Astrocyte (in vitro differentiated cells and primary cell): ENCODE measurements at regions not wholly inside any gene's neighbourhood (a gene's known extent, or its start where the extent isn't known, plus 50 kb on each side); places are given as distances from the start of the nearest gene placed in this dataset.

Experiments used
- CTCF ChIP-seq: IDR thresholded peaks from 2 replicates; pipeline ENCODE4 v1.5.1; 2011; ENCODE audit warnings: low read depth, mild to moderate bottlenecking, inconsistent platforms, low read length, moderate library complexity; ENCODE audit not compliant: insufficient read depth
- EZH2 ChIP-seq: IDR thresholded peaks from 2 replicates; pipeline ENCODE4 v1.6.1; 2012; ENCODE audit warnings: mild to moderate bottlenecking, low read length, inconsistent platforms; ENCODE audit not compliant: insufficient read depth

- TF ChIP-seq EZH2 (no peak), CTCF (no peak)
These were observed 202.5 kb upstream of the TLE3 start for GRCh38 chr15:70299931-70300869.
